GM12878 (cell line): ENCODE measurements at regions not wholly inside any gene's neighbourhood (a gene's known extent, or its start where the extent isn't known, plus 50 kb on each side); places are given as distances from the start of the nearest gene placed in this dataset.

Experiments
- ATAC-seq: fragments of 200-7000 bp; cut with Tn5 transposase; 3 replicates; pipeline ENCODE4 v1.9.1; 2020; ENCODE audit warnings: mild to moderate bottlenecking, moderate library complexity
- BruUV-seq: library from RNA; stranded (reverse); fragments of 400-500 nt; replicated peaks from 2 replicates; lab custom pipeline; 2021; lab: Mats Ljungman, UMichigan
- CTCF ChIA-PET: fragments of 300-600 bp; sonication (Branson Sonifier 250); formaldehyde crosslinking; extraction: SDS; loops from one replicate; lab custom pipeline; 2021; ENCODE audit warnings: inconsistent platforms; lab: Yijun Ruan, JAX
- POLR2A ChIA-PET: fragments of 350-600 bp; formaldehyde crosslinking; extraction: SDS; loops from one replicate; lab custom pipeline; 2021; ENCODE audit warnings: inconsistent platforms; lab: Charles Lee
- RAD21 ChIA-PET: fragments of 300-600 bp; sonication (Branson Sonifier 250); formaldehyde crosslinking; loops from one replicate; lab custom pipeline; 2023; ENCODE audit warnings: antibody characterized with exemption; ENCODE audit not compliant: unreplicated experiment; lab: Charles Lee
- SMC1A ChIA-PET: fragments of 300-600 bp; sonication (Branson Sonifier 250); formaldehyde crosslinking; loops from one replicate; lab custom pipeline; 2023; ENCODE audit not compliant: unreplicated experiment, uncharacterized antibody; lab: Charles Lee
- DNase-seq: peaks from one replicate; pipeline ENCODE4 v3.0.0-alpha.2; 2011; ENCODE audit warnings: low read depth, low spot score
- FAIRE-seq: peaks from 3 replicates; lab custom pipeline; 2011; peaks lifted over from hg19 to GRCh38; lab: Jason Lieb, UNC
- H2AFZ ChIP-seq: 2 replicates; pipeline ENCODE4 v1.6.0; 2011; ENCODE audit warnings: low read depth, low read length, control low read depth; ENCODE audit not compliant: control insufficient read depth
- H3K27ac ChIP-seq: 2 replicates; pipeline ENCODE4 v1.5.1; 2011; ENCODE audit warnings: control low read depth; ENCODE audit not compliant: control insufficient read depth, insufficient read depth
- H3K27me3 ChIP-seq, 2 experiments: replicated peaks in 1 of 2; 2 replicates each; pipeline versions ENCODE4 v1.6.0 to v1.6.1; 2011; ENCODE audit warnings: low read length in 1 of 2; ENCODE audit not compliant: control insufficient read depth in 2 of 2, insufficient read depth in 2 of 2
- H3K36me3 ChIP-seq, 2 experiments: 2 replicates each; pipeline ENCODE4 v1.5.1; 2011; ENCODE audit warnings: low read length in 1 of 2; ENCODE audit not compliant: control insufficient read depth in 2 of 2, insufficient read depth in 2 of 2
- H3K4me1 ChIP-seq: 2 replicates; pipeline ENCODE4 v1.6.1; 2011; ENCODE audit warnings: mild to moderate bottlenecking, low read length, moderate library complexity, mixed read lengths; ENCODE audit not compliant: control insufficient read depth, insufficient read depth
- H3K4me2 ChIP-seq: 2 replicates; pipeline ENCODE4 v1.6.0; 2011; ENCODE audit warnings: control low read depth; ENCODE audit not compliant: control insufficient read depth, insufficient read depth
- H3K4me3 ChIP-seq: fragments of 200-600 bp; sonication (generic); 2 replicates; pipeline ENCODE4 v1.5.1; 2016
- H3K79me2 ChIP-seq: 2 replicates; pipeline ENCODE4 v1.6.0; 2011; ENCODE audit warnings: low read length; ENCODE audit not compliant: control insufficient read depth, insufficient read depth
- H3K9ac ChIP-seq: 2 replicates; pipeline ENCODE4 v1.8.0; 2011; ENCODE audit warnings: low read length, control low read depth, mixed read lengths; ENCODE audit not compliant: control insufficient read depth, insufficient read depth
- H3K9me3 ChIP-seq: replicated peaks from 3 replicates; pipeline ENCODE4 v1.5.1; 2011; ENCODE audit warnings: mild to moderate bottlenecking, low read length; ENCODE audit not compliant: control insufficient read depth, insufficient read depth
- H4K20me1 ChIP-seq: 2 replicates; pipeline ENCODE4 v1.6.0; 2011; ENCODE audit not compliant: control insufficient read depth, insufficient read depth
- BCL3 ChIP-seq: IDR thresholded peaks from 2 replicates; pipeline ENCODE4 v1.6.1; 2011; ENCODE audit warnings: borderline replicate concordance, low read depth, mild to moderate bottlenecking, moderate library complexity, low read length; ENCODE audit not compliant: insufficient read depth, poor library complexity, severe bottlenecking
- CUX1 ChIP-seq: IDR thresholded peaks from 2 replicates; pipeline ENCODE4 v1.6.1; 2012; ENCODE audit warnings: improper control_type of control experiment, low read depth, low read length; ENCODE audit not compliant: insufficient replicate concordance
- EED ChIP-seq: sonication (generic); IDR thresholded peaks from 2 replicates; pipeline ENCODE4 v1.6.1; 2016; ENCODE audit warnings: antibody characterized with exemption, low read depth
- FOXK2 ChIP-seq: fragments of 450-650 bp; IDR thresholded peaks from 2 replicates; pipeline ENCODE4 v1.6.1; 2017; ENCODE audit warnings: mild to moderate bottlenecking, moderate library complexity
- HDAC6 ChIP-seq: fragments of 200-600 bp; sonication (generic); IDR thresholded peaks from one replicate; pipeline ENCODE4 v1.8.0; 2017; ENCODE audit warnings: antibody characterized with exemption; ENCODE audit not compliant: unreplicated experiment
- KDM1A ChIP-seq: fragments of 200-600 bp; sonication (generic); IDR thresholded peaks from 2 replicates; pipeline ENCODE4 v1.6.1; 2016; ENCODE audit warnings: borderline replicate concordance
- MEF2A ChIP-seq: IDR thresholded peaks from 2 replicates; pipeline ENCODE4 v1.6.1; 2011; ENCODE audit warnings: low read depth, mild to moderate bottlenecking, low read length, moderate library complexity; ENCODE audit not compliant: insufficient read depth
- MTA3 ChIP-seq: IDR thresholded peaks from 2 replicates; pipeline ENCODE4 v1.6.1; 2012; ENCODE audit warnings: low read length, inconsistent platforms, borderline replicate concordance
- NR2C1 ChIP-seq: fragments of 450-650 bp; IDR thresholded peaks from 2 replicates; pipeline ENCODE4 v1.6.1; 2017; ENCODE audit warnings: antibody characterized with exemption, mild to moderate bottlenecking, moderate library complexity
- RB1 ChIP-seq: fragments of 450-650 bp; formaldehyde crosslinking; IDR thresholded peaks from 2 replicates; pipeline ENCODE4 v1.6.1; 2017; ENCODE audit warnings: mild to moderate bottlenecking, borderline replicate concordance
- RUNX3 ChIP-seq: IDR thresholded peaks from 2 replicates; pipeline ENCODE4 v1.6.1; 2012; ENCODE audit warnings: low read length, inconsistent platforms
- SIN3A ChIP-seq: IDR thresholded peaks from 2 replicates; pipeline ENCODE4 v1.6.1; 2012; ENCODE audit warnings: low read depth, low read length, improper control_type of control experiment
- TBL1XR1 ChIP-seq: IDR thresholded peaks from 2 replicates; pipeline ENCODE4 v1.6.1; 2012; ENCODE audit warnings: low read depth, low read length, improper control_type of control experiment
- TCF12 ChIP-seq: IDR thresholded peaks from 2 replicates; pipeline ENCODE4 v1.6.1; 2011; ENCODE audit warnings: low read depth, mild to moderate bottlenecking, low read length
- WGBS: methylation state at CpG from one replicate; pipeline ENCODE4 v1.1.6; 2016; ENCODE audit warnings: low lambda C conversion rate; ENCODE audit not compliant: insufficient replicate concordance, insufficient coverage; ENCODE audit errors: missing lambda C conversion rate; 5-methylcytosine and 5-hydroxymethylcytosine counted together
- in situ Hi-C: fragments of 300-500 bp; cut with MboI; formaldehyde crosslinking; loops from 9 replicates; pipeline ENCODE4 v1.14.3; 2018; ENCODE audit warnings: mixed read lengths
- intact Hi-C: fragments of 100-400 bp; cut with micrococcal nuclease; formaldehyde crosslinking; loops from one replicate; pipeline ENCODE4 v1.14.2; 2022; ENCODE audit not compliant: unreplicated experiment

GRCh38 chr2:235148201-235149170 lies 196.7 kb downstream of the SH3BP4 start (continued):
- TF ChIP-seq CUX1 (no peak), BCL3 (no peak)

- BruUV-seq: no TSS peak
- FAIRE-seq (no peak), ATAC-seq (no peak), DNase-seq (no peak)
- SMC1A ChIA-PET: no interaction called here
- Histone ChIP-seq H3K9ac (no peak overlapping the region), H3K36me3 (no peaks in the 10 kb centered on the region), H3K4me2 (no peak overlapping the region), H3K4me3 (no peak overlapping the region), H3K9me3 (no peaks in the 10 kb centered on the region), H3K79me2 (no peaks in the 10 kb centered on the region), H3K4me1 (no peaks in the 10 kb centered on the region), H3K27me3 (no peaks in the 10 kb centered on the region), H3K27ac (no peak overlapping the region), H4K20me1 (no peaks in the 10 kb centered on the region), H2AFZ (no peak overlapping the region)
- POLR2A ChIA-PET: no interaction called here
- intact Hi-C loops (no loop called here), in situ Hi-C loops (no loop called here)
- WGBS: 26% methylated on average over 4 of the region's 4 CpGs
- RAD21 ChIA-PET: no interaction called here
- CTCF ChIA-PET: interaction anchor here (1.2 kb wide), 1 partner anchor 878 kb away, joined by 3 read pairs; no protein-coding TSS in a partner anchor
- no peak for TF ChIP-seq HDAC6
- no peak for TF ChIP-seq RB1
- TF ChIP-seq NR2C1: no peak
- no peak for TF ChIP-seq TBL1XR1
- no peak for TF ChIP-seq MTA3
- TF ChIP-seq KDM1A: no peak
- no peak for TF ChIP-seq MEF2A
- no peak for TF ChIP-seq FOXK2
- no peak for TF ChIP-seq SIN3A
- TF ChIP-seq RUNX3: no peak
- TF ChIP-seq TCF12: no peak
- no peak for TF ChIP-seq EED
Measured at GRCh38 chr2:235149240-235149659, 197.4 kb downstream of the SH3BP4 start.
